Chondrocyte (in vitro differentiated cells): ENCODE measurements at regions not wholly inside any gene's neighbourhood (a gene's known extent, or its start where the extent isn't known, plus 50 kb on each side); places are given as distances from the start of the nearest gene placed in this dataset.
"Not testable (repeated sequence)": the region's sequence is repeated elsewhere in the genome, so short reads cannot be mapped to it uniquely, and the experiment has no call there.

Source experiments
- DNase-seq: peaks from one replicate; pipeline ENCODE4 v3.0.0; 2021; ENCODE audit warnings: mixed read lengths, low spot score
- H3K27ac Mint-ChIP-seq: one replicate; pipeline ENCODE4 v1.8.0; 2021; ENCODE audit warnings: mild to moderate bottlenecking, moderate library complexity, mixed read lengths; ENCODE audit not compliant: unreplicated experiment
- H3K27me3 Mint-ChIP-seq: 2 replicates; pipeline ENCODE4 v1.8.0; 2021; ENCODE audit warnings: low read depth, mixed read lengths
- H3K36me3 Mint-ChIP-seq: 2 replicates; pipeline ENCODE4 v1.8.0; 2021; ENCODE audit warnings: low read depth, mixed read lengths
- H3K4me1 Mint-ChIP-seq: 2 replicates; pipeline ENCODE4 v1.8.0; 2021; ENCODE audit warnings: low read depth, mild to moderate bottlenecking, mixed read lengths
- H3K4me3 Mint-ChIP-seq: one replicate; pipeline ENCODE4 v1.8.0; 2021; ENCODE audit warnings: mild to moderate bottlenecking, moderate library complexity, mixed read lengths; ENCODE audit not compliant: unreplicated experiment
- H3K9me3 Mint-ChIP-seq: 2 replicates; pipeline ENCODE4 v1.8.0; 2021; ENCODE audit warnings: low read depth, mixed read lengths
- CTCF ChIP-seq: fragments of 200-600 bp; sonication (generic); IDR thresholded peaks from 2 replicates; pipeline ENCODE4 v1.5.0; 2021; ENCODE audit warnings: antibody characterized with exemption, mild to moderate bottlenecking, moderate library complexity

DNA sequence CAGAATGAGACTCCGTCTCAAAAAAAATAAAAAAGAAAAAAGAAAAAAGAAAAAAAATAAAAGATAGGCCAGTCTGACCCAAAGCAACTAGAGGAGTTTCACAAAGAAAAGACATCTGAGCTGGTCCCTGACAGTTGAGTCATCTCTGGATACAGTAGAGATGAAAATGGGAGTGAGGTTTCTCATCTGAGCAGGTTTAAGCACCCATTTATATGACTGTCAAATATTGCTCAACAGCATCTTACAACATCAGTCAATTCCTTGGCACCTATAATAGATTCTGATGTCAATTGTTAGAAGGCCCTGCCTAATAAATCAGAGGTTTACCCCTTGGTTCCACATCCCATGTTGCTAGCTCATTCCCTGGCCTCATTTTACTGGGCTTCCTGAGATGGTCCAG, 490.5 kb downstream of the MAGEE1 start:
- Mint-ChIP-seq H3K9me3 (peaks cover 33% of the 10 kb centered on the region), H3K36me3 (no peaks in the 10 kb centered on the region), H3K4me1 (no peaks in the 10 kb centered on the region), H3K27ac (no peak overlapping the region), H3K4me3 (no peak overlapping the region), H3K27me3 (no peaks in the 10 kb centered on the region)
- no peak for TF ChIP-seq CTCF
- no peak for DNase-seq

- no peak overlapping the region for H3K4me3 Mint-ChIP-seq
- TF ChIP-seq CTCF: no peak
- peaks cover 29% of the 10 kb centered on the region for H3K9me3 Mint-ChIP-seq
- no peaks in the 10 kb centered on the region for H3K4me1 Mint-ChIP-seq
- H3K36me3 Mint-ChIP-seq: no peaks in the 10 kb centered on the region
- no peak for DNase-seq
- no peaks in the 10 kb centered on the region for H3K27me3 Mint-ChIP-seq
- no peak overlapping the region for H3K27ac Mint-ChIP-seq
Measured at GRCh38 chrX:76919761-76920160, 492.3 kb downstream of the MAGEE1 start.

GRCh38 chrX:76920607-76921006, 493.1 kb downstream of the MAGEE1 start:
- Mint-ChIP-seq H3K4me1 (no peaks in the 10 kb centered on the region), H3K27me3 (no peaks in the 10 kb centered on the region), H3K27ac (no peak overlapping the region), H3K36me3 (no peaks in the 10 kb centered on the region), H3K9me3 (peaks cover 31% of the 10 kb centered on the region), H3K4me3 (no peak overlapping the region)
- DNase-seq: no peak
- no peak for TF ChIP-seq CTCF

DNA sequence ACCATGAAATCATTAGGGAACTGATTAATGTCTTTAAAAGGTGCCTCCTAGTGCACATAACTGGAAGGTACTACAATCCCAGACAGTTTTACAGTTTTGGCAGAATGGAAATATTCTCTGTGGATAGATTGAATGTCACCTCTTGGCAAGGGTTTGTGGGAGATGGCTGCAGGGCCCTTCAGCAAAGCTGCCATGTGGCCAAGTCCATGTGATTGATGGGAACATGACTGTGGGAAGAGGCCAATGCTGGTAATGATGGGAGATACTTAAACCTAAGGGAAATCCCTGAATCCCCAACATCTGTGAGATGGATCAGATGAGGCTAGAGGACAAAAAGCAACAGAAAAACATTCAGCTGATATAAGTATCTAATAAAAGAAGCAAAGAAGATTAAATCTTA, 493.7 kb downstream of the MAGEE1 start:
- no peaks in the 10 kb centered on the region for H3K4me1 Mint-ChIP-seq
- peaks cover 35% of the 10 kb centered on the region for H3K9me3 Mint-ChIP-seq
- H3K27me3 Mint-ChIP-seq: no peaks in the 10 kb centered on the region

GRCh38 chrX:76922100-76922499, 494.6 kb downstream of the MAGEE1 start:
- no peak overlapping the region for H3K4me3 Mint-ChIP-seq
- no peak overlapping the region for H3K27ac Mint-ChIP-seq
- no peaks in the 10 kb centered on the region for H3K4me1 Mint-ChIP-seq
- H3K36me3 Mint-ChIP-seq: no peaks in the 10 kb centered on the region
- no peak for TF ChIP-seq CTCF
- no peaks in the 10 kb centered on the region for H3K27me3 Mint-ChIP-seq
- DNase-seq: no peak
- peaks cover 40% of the 10 kb centered on the region for H3K9me3 Mint-ChIP-seq

More for the DNA sequence above, 493.7 kb downstream of the MAGEE1 start:
- Mint-ChIP-seq H3K27ac (no peak overlapping the region), H3K4me3 (no peak overlapping the region), H3K36me3 (no peaks in the 10 kb centered on the region)
- no peak for DNase-seq
- TF ChIP-seq CTCF: no peak

DNA sequence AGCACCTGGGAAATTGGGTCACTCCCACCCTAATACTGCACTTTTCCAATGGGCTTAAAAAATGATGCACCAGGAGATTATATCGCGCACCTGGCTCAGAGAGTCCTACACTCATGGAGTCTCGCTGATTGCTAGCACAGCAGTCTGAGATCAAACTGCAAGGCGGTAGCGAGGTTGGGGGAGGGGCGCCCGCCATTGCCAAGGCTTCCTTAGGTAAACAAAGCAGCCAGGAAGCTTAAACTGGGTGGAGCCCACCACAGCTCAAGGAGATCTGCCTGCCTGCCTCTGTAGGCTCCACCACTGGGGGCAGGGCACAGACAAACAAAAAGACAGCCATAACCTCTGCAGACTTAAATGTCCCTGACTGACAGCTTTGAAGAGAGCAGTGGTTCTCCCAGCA, 497.1 kb downstream of the MAGEE1 start:
- not testable (repeated sequence) for H3K36me3 Mint-ChIP-seq

More for the DNA sequence above, 497.1 kb downstream of the MAGEE1 start:
- H3K27ac Mint-ChIP-seq, H3K27me3 Mint-ChIP-seq, H3K4me1 Mint-ChIP-seq, DNase-seq, H3K4me3 Mint-ChIP-seq: not testable (repeated sequence)
- peaks cover 56% of the 10 kb centered on the region for H3K9me3 Mint-ChIP-seq
